A549 (cell line): ENCODE measurements at regions not wholly inside any gene's neighbourhood (a gene's known extent, or its start where the extent isn't known, plus 50 kb on each side); places are given as distances from the start of the nearest gene placed in this dataset.

Source experiments
- ATAC-seq, 2 experiments: fragments of 200-7000 bp in 1 of 2; fragments of >200 bp in 1 of 2; cut with Nextera tagmentation in 1 of 2; cut with Tn5 transposase in 1 of 2; 3 replicates each; pipeline versions ENCODE4 v1.8.0 to v1.9.1; 2018 to 2020; ENCODE audit warnings: mild to moderate bottlenecking in 1 of 2, moderate library complexity in 1 of 2
- CTCF ChIA-PET: fragments of 300-600 bp; sonication (Branson Sonifier 250); formaldehyde crosslinking; extraction: SDS; loops from one replicate; lab custom pipeline; 2021; ENCODE audit warnings: antibody characterized with exemption, inconsistent platforms; lab: Yijun Ruan, JAX
- POLR2A ChIA-PET: fragments of 350-600 bp; formaldehyde crosslinking; extraction: SDS; loops from one replicate; lab custom pipeline; 2021; ENCODE audit warnings: antibody characterized with exemption, inconsistent platforms; lab: Yijun Ruan, JAX
- DNase-seq, 2 experiments: peaks; one replicate each; pipeline versions ENCODE4 v3.0.0 to v3.0.0-alpha.2; 2011 to 2016; ENCODE audit warnings: low read depth in 1 of 2, low spot score in 1 of 2
- FAIRE-seq: peaks from 2 replicates; lab custom pipeline; 2011; peaks lifted over from hg19 to GRCh38; lab: Jason Lieb, UNC
- H3K27ac ChIP-seq, 2 experiments: fragments of >200 bp; sonication (Bioruptor Twin); formaldehyde crosslinking; 3 replicates each; pipeline ENCODE4 v1.5.1; 2016 to 2017
- H3K4me1 ChIP-seq: fragments of >200 bp; sonication (Bioruptor Twin); formaldehyde crosslinking; 3 replicates; pipeline ENCODE4 v1.6.1; 2016
- H3K4me2 ChIP-seq: fragments of >200 bp; sonication (Bioruptor Twin); formaldehyde crosslinking; 3 replicates; pipeline ENCODE4 v1.6.1; 2016
- H3K4me3 ChIP-seq: fragments of >200 bp; sonication (Bioruptor Twin); formaldehyde crosslinking; 3 replicates; pipeline ENCODE4 v1.5.1; 2016
- H3K9me3 ChIP-seq: fragments of >200 bp; sonication (Bioruptor Twin); formaldehyde crosslinking; 3 replicates; pipeline ENCODE4 v1.6.1; 2016
- BCL3 ChIP-seq: fragments of >200 bp; sonication (Bioruptor Twin); formaldehyde crosslinking; IDR thresholded peaks from 3 replicates; pipeline ENCODE4 v1.6.1; 2016
- CBX8 ChIP-seq: fragments of 200-600 bp; sonication (generic); IDR thresholded peaks from 2 replicates; pipeline ENCODE4 v1.6.1; 2016
- CHD2 ChIP-seq: fragments of 150-350 bp; IDR thresholded peaks from 2 replicates; pipeline ENCODE4 v1.6.1; 2014; ENCODE audit warnings: low read length; ENCODE audit not compliant: partially characterized antibody
- CTCF ChIP-seq: fragments of >200 bp; sonication (Bioruptor Twin); formaldehyde crosslinking; IDR thresholded peaks from 3 replicates; pipeline ENCODE4 v1.5.1; 2016
- EHMT2 ChIP-seq: fragments of 200-600 bp; sonication (generic); IDR thresholded peaks from 2 replicates; pipeline ENCODE4 v1.6.1; 2016; ENCODE audit warnings: antibody characterized with exemption, low read depth, mild to moderate bottlenecking, moderate library complexity
- FOSB ChIP-seq: fragments of 250-450 bp; sonication (Bioruptor Pico); IDR thresholded peaks from 2 replicates; pipeline ENCODE4 v1.5.0; 2020; ENCODE audit warnings: mild to moderate bottlenecking, moderate library complexity
- FOSL2 ChIP-seq, 2 experiments: fragments of 450-650 bp in 1 of 2; fragments of >200 bp in 1 of 2; sonication (Bioruptor Twin) in 1 of 2; formaldehyde crosslinking; IDR thresholded peaks; 2 replicates each; pipeline versions ENCODE4 v1.5.0 to v1.6.1; 2016 to 2020; ENCODE audit warnings: mild to moderate bottlenecking in 1 of 2, moderate library complexity in 1 of 2
- GATA3 ChIP-seq: IDR thresholded peaks from 2 replicates; pipeline ENCODE4 v1.6.1; 2012; ENCODE audit warnings: borderline replicate concordance
- HDAC2 ChIP-seq: fragments of 200-600 bp; sonication (generic); IDR thresholded peaks from 2 replicates; pipeline ENCODE4 v1.6.1; 2016
- HOXA7 ChIP-seq: fragments of 250-450 bp; sonication (Bioruptor Pico); IDR thresholded peaks from 2 replicates; pipeline ENCODE4 v1.5.0; 2020; ENCODE audit warnings: mild to moderate bottlenecking, moderate library complexity
- KDM1A ChIP-seq: fragments of 200-600 bp; sonication (generic); IDR thresholded peaks from 2 replicates; pipeline ENCODE4 v1.6.1; 2016; ENCODE audit warnings: low read depth, mild to moderate bottlenecking
- MAFK ChIP-seq: fragments of 450-650 bp; IDR thresholded peaks from 2 replicates; pipeline ENCODE4 v1.6.1; 2014; ENCODE audit not compliant: partially characterized antibody
- MAZ ChIP-seq: fragments of 150-350 bp; IDR thresholded peaks from 2 replicates; pipeline ENCODE4 v1.6.1; 2014; ENCODE audit warnings: antibody characterized with exemption, low read depth, low read length, borderline replicate concordance
- NPAS2 ChIP-seq: fragments of 250-450 bp; sonication (Bioruptor Pico); IDR thresholded peaks from 2 replicates; pipeline ENCODE4 v1.8.0; 2022; ENCODE audit warnings: mild to moderate bottlenecking, moderate library complexity, borderline replicate concordance
- RNF2 ChIP-seq: fragments of 200-600 bp; sonication (generic); IDR thresholded peaks from 2 replicates; pipeline ENCODE4 v1.6.1; 2016; ENCODE audit warnings: low read depth, mild to moderate bottlenecking, antibody characterized with exemption, moderate library complexity, borderline replicate concordance
- SMC3 ChIP-seq: fragments of >200 bp; sonication (Bioruptor Twin); formaldehyde crosslinking; IDR thresholded peaks from 3 replicates; pipeline ENCODE4 v1.6.1; 2018; ENCODE audit warnings: inconsistent platforms
- TFCP2L1 ChIP-seq: fragments of 250-450 bp; sonication (Bioruptor Pico); IDR thresholded peaks from 2 replicates; pipeline ENCODE4 v1.5.0; 2021; ENCODE audit warnings: mild to moderate bottlenecking
- ZC3H11A ChIP-seq: fragments of 450-650 bp; IDR thresholded peaks from 2 replicates; pipeline ENCODE4 v1.6.1; 2014; ENCODE audit warnings: antibody characterized with exemption, mild to moderate bottlenecking
- ZNF302 ChIP-seq: fragments of 250-450 bp; sonication (Bioruptor Pico); IDR thresholded peaks from 2 replicates; pipeline ENCODE4 v1.9.0; 2021; ENCODE audit warnings: inconsistent platforms, mild to moderate bottlenecking, moderate library complexity
- ZSCAN20 ChIP-seq: fragments of 250-450 bp; sonication (Bioruptor Pico); IDR thresholded peaks from 2 replicates; pipeline ENCODE4 v1.8.0; 2022; ENCODE audit warnings: mild to moderate bottlenecking, moderate library complexity
- WGBS: methylation state at CpG from one replicate; pipeline ENCODE4 v1.1.6; 2017; ENCODE audit errors: missing lambda C conversion rate; 5-methylcytosine and 5-hydroxymethylcytosine counted together

- no peak for TF ChIP-seq BCL3
- TF ChIP-seq ZNF302 (CRISPR knock-in tag), result no peak
- no peak for TF ChIP-seq FOSL2 (IDR thresholded peaks at IDR 0.05)
- no peak for TF ChIP-seq FOSL2 (CRISPR knock-in tag; IDR thresholded peaks at IDR 0.05)
- no peak for TF ChIP-seq HOXA7 (CRISPR knock-in tag)
These were observed 170.2 kb upstream of the HDAC4 start (continued) for GRCh38 chr2:239570971-239571520.

GRCh38 chr2:239570216-239570925 lies 169.6 kb upstream of the HDAC4 start:
- TF ChIP-seq CBX8 (no peak), CTCF (no peak), CHD2 (no peak), NPAS2 (CRISPR knock-in tag) (no peak), TFCP2L1 (no peak), SMC3 (no peak), FOSL2 (IDR thresholded peaks at IDR 0.05) (no peak), FOSL2 (CRISPR knock-in tag; IDR thresholded peaks at IDR 0.05) (no peak), MAZ (no peak), KDM1A (no peak), RNF2 (no peak), BCL3 (no peak), ZC3H11A (no peak), HDAC2 (no peak), ZSCAN20 (CRISPR knock-in tag) (no peak), EHMT2 (no peak), GATA3 (no peak), MAFK (no peak), FOSB (CRISPR knock-in tag) (no peak)
- TF ChIP-seq, all 56 proteins: peak for 0
- WGBS, result 21% methylated on average over 11 of the region's 15 CpGs
- FAIRE-seq (no peak), DNase-seq (no peak), ATAC-seq (peak in 1 of 2 experiments; percentile 42; a peak in 3 of 6 replicates)
- Histone ChIP-seq H3K9me3 (no peaks in the 10 kb centered on the region), H3K27ac (no peak overlapping the region), H3K4me2 (no peak overlapping the region), H3K4me3 (no peak overlapping the region), H3K4me1 (no peaks in the 10 kb centered on the region)
- ChIA-PET CTCF (no interaction called here), POLR2A (no interaction called here)
